EH (cell line): ENCODE measurements at regions not wholly inside any gene's neighbourhood (a gene's known extent, or its start where the extent isn't known, plus 50 kb on each side); places are given as distances from the start of the nearest gene placed in this dataset.
A peak's percentile ranks its signal among the peaks of the same experiment; 100 is the strongest.

Experiments used
- DNase-seq: peaks from one replicate; pipeline ENCODE4 v3.0.0-alpha.2; 2015; ENCODE audit warnings: low read depth

GRCh38 chr2:217193431-217194340 is 333.8 kb upstream of the TNP1 start:
- no peak for DNase-seq

GRCh38 chr2:217192366-217192765 is 332.5 kb upstream of the TNP1 start:
- DNase-seq = no peak

- DNase-seq = peak; percentile 35
Measured at GRCh38 chr2:217189747-217190146, 329.9 kb upstream of the TNP1 start.

GRCh38 chr2:217189131-217189530 is 329.3 kb upstream of the TNP1 start:
- DNase-seq = no peak

GRCh38 chr2:217186668-217187159 is 326.9 kb upstream of the TNP1 start:
- DNase-seq = no peak

- DNase-seq = no peak
Measured at GRCh38 chr2:217186152-217186551, 326.3 kb upstream of the TNP1 start.

- DNase-seq = peak; percentile 83
Measured at GRCh38 chr2:217185265-217185995, 325.6 kb upstream of the TNP1 start.

- DNase-seq = no peak
Measured at GRCh38 chr2:217184242-217184641, 324.4 kb upstream of the TNP1 start.

- DNase-seq = no peak
Measured at GRCh38 chr2:217183471-217183870, 323.6 kb upstream of the TNP1 start.

GRCh38 chr2:217182926-217183325 is 323.1 kb upstream of the TNP1 start:
- DNase-seq = no peak

GRCh38 chr2:217181512-217181911 is 321.6 kb upstream of the TNP1 start:
- DNase-seq = no peak

GRCh38 chr2:217179854-217180253 is 320.0 kb upstream of the TNP1 start:
- DNase-seq = no peak

- no peak for DNase-seq
Measured at GRCh38 chr2:217178341-217178740, 318.5 kb upstream of the TNP1 start.

GRCh38 chr2:217177720-217178119 is 317.9 kb upstream of the TNP1 start:
- no peak for DNase-seq

- DNase-seq = peak; percentile 42
Measured at GRCh38 chr2:217171874-217172273, 312.0 kb upstream of the TNP1 start.

GRCh38 chr2:217168496-217168895 is 308.6 kb upstream of the TNP1 start:
- DNase-seq = peak; percentile 9

GRCh38 chr2:217167531-217167930 is 307.7 kb upstream of the TNP1 start:
- peak; percentile 17 for DNase-seq

- DNase-seq = peak; percentile 61
Measured at GRCh38 chr2:217166241-217166850, 306.5 kb upstream of the TNP1 start.

GRCh38 chr2:217165547-217165946 is 305.7 kb upstream of the TNP1 start:
- no peak for DNase-seq

GRCh38 chr2:217163987-217164386 is 304.1 kb upstream of the TNP1 start:
- DNase-seq = no peak

GRCh38 chr2:217162533-217162932 is 302.7 kb upstream of the TNP1 start:
- DNase-seq = peak; percentile 93
